Transverse colon (tissue), 4 donors: ENCODE measurements at regions not wholly inside any gene's neighbourhood (a gene's known extent, or its start where the extent isn't known, plus 50 kb on each side); places are given as distances from the start of the nearest gene placed in this dataset.

ENCODE experiments used
- CTCF ChIP-seq, 5 experiments: fragments of 200-600 bp in 3 of 5; fragments of 450-650 bp in 2 of 5; sonication (generic) in 3 of 5; IDR thresholded peaks; 1 replicate in 2 of 5; 2 replicates in 3 of 5; pipeline ENCODE4 v1.5.1; 2016 to 2017; ENCODE audit warnings: antibody characterized with exemption in 5 of 5, inconsistent platforms in 3 of 5, mild to moderate bottlenecking in 2 of 5, moderate library complexity in 1 of 5
- EP300 ChIP-seq: sonication (generic); formaldehyde crosslinking; IDR thresholded peaks from one replicate; pipeline ENCODE4 v1.6.1; 2017; ENCODE audit warnings: antibody characterized with exemption, low read depth
- POLR2A ChIP-seq: fragments of 450-650 bp; IDR thresholded peaks from one replicate; pipeline ENCODE4 v1.6.1; 2016; ENCODE audit warnings: antibody characterized with exemption, mild to moderate bottlenecking, moderate library complexity
- POLR2AphosphoS5 ChIP-seq, 3 donors: sonication (generic); formaldehyde crosslinking; IDR thresholded peaks; one replicate each; pipeline ENCODE4 v1.6.1; 2016; ENCODE audit warnings: antibody characterized with exemption in 3 of 3

- no peak for TF ChIP-seq CTCF (IDR thresholded peaks at IDR 0.05)
- no peak for TF ChIP-seq EP300
- no peak for TF ChIP-seq POLR2A
- no peak for TF ChIP-seq POLR2AphosphoS5 (IDR thresholded peaks at IDR 0.05)
Measured at GRCh38 chr4:149145803-149146202, 669.8 kb downstream of the IQCM start.
